NOMO-1 (cell line): ENCODE measurements at regions not wholly inside any gene's neighbourhood (a gene's known extent, or its start where the extent isn't known, plus 50 kb on each side); places are given as distances from the start of the nearest gene placed in this dataset.
"Not testable (repeated sequence)": the region's sequence is repeated elsewhere in the genome, so short reads cannot be mapped to it uniquely, and the experiment has no call there.

Experiments used
- DNase-seq, 2 experiments: peaks; one replicate each; lab custom pipeline; 2025; ENCODE audit not compliant: unreplicated experiment in 2 of 2; lab: John Stamatoyannopoulos, UW

DNA sequence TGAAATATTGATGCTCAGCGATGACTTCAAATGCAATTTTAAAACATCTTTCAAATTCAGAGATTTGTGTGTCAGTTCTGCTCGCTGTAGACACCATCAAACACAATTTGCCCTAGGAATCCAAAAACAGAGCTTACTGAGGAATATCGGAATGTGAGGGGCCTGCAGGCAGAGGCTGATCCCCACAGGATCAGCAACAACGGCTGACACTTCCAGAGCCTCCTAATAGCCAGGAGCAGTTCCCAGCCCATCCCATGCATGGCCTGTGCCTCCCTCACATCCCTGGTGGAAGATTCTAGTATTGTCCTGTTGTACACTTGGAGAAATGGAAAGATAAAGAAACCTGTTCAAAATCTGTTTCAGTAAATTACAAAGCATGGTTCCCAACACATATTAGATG lies 129.7 kb upstream of the VWC2 start:
- DNase-seq: no peak

DNA sequence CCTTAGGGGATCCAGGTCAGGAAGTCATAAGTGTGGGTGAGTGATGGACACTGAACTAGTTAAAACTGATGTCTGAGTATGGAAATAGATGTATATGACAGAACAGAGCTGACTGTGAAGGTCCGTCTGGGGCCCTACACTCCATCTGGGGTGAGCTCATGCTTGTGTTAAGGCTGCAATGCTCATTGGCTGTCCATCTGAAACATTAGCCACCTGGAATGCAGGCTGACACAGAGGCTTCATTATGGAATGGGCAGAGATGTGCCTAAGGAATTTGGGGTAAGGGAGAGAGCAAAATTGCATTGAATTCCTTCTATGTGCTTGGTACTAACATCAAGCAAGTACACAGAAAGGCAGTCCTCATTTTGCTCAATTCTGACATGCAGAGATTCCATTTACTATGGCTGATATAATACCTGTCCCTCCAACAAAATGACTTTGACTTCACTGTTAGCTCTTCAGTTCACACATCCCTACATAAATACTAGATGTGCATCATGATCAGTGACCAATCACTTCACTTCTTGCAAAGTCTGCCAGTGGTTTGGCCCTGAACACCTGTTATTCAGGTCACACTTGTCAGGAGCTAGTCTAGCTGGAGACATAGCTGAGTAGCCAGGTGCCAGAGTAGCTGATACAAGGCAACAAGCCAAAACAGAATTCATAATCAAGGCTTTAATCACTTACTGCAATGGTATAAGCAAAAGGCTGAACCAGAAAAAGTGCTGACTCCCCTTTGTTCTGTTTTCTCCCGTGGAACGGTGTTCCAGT lies 128.9 kb upstream of the VWC2 start:
- no peak for DNase-seq

DNA sequence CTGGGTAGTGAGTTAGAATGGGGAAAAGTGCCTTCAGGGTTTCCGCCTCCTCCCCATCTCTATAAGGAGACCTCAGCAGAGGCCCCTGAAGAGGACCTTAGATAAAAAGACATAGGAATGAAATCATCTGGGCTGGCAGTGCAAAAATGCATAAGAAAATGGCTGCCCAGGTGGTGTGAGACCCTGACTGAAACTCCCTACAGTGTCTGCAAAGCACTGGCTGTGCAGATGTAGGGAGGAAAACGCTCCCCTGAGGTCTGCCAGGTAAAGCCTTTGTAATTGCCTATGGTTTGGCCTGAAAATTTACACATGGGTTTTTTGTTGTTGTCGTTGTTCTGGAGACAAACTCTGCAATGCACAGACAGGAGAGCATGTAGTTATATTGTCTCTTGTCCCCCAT lies 128.1 kb upstream of the VWC2 start:
- DNase-seq: no peak

DNA sequence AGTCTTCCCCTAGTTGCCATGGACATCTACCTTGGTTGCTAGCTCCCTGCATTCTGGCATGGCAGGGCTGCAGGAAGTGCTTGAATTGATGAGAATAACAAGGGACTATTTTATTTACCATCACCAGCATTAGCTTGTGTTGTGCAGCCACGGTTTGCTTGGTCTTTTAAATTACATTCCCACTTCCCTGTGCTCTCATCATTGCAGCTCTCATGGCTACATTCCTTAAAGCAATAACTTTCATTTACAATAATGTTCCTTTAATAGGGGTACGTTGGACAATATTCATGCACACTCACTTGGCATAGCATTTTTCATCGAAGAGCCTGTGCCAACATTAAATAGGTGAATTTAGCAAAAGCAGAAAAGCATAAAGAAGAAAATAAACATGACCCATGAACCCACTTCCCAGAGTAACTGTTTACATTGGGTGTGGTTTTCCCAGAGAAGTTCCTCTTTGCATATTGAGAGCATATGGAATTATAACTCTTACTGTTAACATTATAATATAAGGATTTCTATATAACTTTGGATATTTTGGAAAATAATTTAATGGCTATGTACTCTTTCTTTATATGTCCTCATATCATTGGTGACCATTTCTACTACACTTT lies 113.2 kb upstream of the VWC2 start:
- DNase-seq: no peak

DNA sequence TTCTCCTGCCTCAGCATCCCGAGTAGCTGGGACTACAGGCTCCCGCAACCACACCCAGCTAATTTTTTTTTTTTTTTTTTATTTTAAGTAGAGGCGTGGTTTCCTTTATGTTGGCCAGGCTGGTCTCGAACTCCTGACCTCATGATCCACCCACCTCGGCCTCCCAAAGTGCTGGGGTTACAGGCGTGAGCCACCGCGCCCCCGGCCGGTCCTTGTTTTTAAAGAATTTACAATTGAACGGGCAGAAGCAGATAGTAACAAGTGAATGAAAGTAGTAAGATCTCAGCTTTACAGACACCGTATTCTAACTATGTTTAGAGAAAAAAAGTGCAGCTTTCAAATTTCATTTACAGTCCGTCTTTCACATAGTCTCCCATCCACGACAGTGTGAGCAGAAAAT lies 112.5 kb upstream of the VWC2 start:
- DNase-seq: no peak

DNA sequence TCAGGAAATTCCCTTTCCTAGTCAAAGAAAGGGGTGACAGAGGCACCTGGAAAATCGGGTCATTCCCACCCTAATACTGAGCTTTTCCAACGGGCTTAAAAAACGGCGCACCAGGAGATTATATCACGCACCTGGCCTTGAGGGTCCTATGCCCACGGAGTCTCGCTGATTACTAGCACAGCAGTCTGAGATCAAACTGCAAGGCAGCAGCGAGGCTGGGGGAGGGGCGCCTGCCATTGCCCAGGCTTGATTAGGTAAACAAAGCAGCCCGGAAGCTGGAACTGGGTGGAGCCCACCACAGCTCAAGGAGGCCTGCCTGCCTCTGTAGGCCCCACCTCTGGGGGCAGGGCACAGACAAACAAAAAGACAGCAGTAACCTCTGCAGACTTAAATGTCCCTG lies 107.5 kb upstream of the VWC2 start:
- DNase-seq: not testable (repeated sequence)

DNA sequence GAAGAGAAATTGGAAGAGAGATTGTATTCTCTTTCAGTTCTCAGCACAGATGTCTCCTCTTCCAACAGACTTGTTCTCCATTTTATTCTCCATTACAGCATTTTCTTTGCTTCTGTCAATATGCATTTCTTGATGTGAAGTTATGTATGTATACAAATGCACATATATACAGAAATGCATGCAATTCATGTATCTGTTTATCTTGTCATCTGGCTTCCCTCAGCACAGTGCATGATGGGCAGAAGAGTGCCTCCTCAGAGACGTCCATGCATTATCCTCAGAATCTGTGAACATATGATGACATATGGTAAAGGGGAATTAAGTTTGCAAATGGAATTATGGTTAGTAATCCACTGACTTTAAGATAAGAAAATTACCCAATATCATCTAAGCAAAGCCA lies 106.7 kb upstream of the VWC2 start:
- DNase-seq: no peak

DNA sequence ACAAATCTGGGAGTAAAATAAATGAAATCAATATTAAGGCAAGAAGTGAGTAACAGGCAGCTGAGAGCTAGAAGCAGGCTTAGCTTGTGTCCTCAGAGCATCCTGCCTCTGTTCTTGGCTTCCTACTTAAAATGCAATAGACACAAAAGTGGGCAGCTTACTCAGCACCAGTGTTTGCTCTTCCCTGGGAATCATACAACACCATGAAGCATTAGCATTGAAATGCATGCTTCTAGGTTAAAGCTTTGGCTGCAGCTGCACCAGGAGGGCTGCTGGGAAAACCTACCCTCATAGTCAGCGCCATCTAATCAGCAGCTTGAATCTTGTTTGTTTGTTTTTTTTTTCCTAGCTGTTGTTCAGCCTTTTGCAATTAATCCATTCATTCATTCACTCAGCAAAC lies 104.2 kb upstream of the VWC2 start:
- no peak for DNase-seq

DNA sequence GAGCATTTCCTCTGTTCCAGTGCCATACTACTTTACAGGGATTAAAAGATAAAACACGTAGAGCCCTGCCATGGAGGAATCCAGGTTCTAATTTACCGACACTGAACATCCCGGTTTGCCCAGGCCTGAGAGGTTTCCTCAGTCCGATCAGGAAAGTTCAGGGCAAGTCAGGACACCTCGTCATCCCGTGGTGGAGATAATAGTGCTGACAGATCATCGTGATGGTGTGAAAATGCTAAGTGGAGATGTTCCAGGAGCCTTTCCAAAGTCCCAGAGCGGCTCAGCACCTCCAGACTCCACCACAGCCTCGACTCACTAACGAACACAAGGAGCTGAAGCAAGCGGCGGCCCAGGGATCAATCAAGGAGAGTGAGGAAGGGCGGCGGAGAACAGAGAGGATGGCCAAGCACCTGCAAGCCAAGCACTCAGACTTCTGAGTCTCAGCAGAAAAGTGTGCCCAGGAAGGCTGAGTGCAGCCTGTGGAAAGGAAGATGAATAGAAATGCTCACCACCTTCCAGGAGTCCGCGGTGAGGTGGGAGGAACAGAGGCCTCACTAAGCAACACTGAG lies 103.7 kb upstream of the VWC2 start:
- DNase-seq: no peak

DNA sequence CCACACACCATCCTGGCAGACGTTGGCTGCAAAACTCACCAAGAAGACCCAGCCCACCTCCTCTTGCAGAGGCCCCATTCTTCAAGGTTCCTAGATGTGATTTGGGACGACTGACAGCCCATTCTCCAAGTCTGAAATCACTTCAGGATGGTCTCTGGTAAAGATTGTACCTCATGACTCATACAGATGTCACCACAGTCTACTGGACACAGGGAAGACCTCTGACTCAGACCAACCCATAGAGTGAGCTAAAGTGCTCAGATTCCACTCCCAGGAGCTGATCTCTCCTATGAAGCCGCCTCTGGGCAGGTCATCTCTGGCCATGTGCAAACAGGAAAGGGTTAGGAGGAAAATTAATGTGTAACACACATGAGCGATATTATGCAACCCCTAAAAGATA lies 102.4 kb upstream of the VWC2 start:
- no peak for DNase-seq

DNA sequence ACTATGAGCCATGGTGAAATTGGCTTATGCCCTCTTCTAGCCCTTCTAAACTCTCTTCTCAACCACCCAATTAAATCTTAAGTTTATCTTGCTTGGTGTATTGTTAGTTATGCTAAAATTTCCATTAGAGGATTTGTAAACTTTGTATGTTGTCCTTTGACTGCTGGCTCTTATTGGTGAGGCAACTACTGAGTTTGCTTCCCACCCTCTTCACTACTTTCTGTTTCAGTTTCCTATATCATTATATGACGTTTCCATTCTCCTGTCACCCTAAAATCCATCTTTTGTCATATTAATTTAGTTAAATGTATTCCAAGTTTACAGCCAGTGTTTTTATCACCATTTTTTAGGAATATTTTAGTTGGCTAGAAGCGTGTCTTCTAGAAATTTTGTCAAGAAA lies 80.9 kb upstream of the VWC2 start:
- peak; percentile 9 to 46 for DNase-seq

DNA sequence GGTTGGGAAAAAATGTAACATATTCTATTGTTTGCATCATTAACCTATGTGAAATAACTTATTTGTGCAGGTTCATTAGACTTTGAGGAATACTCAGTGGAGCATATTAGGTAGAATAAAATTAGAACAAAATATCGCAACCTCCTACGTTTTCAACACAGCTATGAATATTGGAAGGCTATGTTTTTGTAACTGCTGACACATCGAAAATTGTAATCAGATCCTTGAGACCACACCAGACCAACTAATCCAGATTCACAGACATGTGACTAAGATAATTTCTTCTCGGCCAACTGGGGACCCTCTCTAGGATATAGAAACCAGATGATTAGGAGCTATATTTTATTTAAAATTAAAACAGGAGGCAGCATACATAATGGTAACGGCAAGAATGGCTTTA lies 77.5 kb upstream of the VWC2 start:
- no peak for DNase-seq

DNA sequence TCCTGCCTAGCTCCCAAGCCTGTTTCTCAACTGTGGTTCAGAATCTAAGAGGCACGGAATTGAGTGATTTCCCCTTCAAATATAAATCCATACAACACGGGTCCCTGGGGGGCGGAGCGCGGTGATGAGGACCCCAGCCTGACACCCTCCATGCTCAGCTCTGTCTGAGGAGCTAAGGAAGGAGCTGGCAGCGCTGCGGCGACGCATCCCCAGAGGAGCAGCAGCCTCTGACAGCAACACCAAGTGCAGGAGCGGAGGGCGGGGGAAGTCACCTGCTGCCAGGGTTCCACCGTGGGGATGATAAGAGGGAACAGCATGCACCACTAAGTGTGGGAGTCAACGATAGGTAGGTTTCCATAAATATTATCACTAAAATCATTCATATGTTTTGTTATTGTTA lies 72.6 kb upstream of the VWC2 start:
- DNase-seq: no peak

DNA sequence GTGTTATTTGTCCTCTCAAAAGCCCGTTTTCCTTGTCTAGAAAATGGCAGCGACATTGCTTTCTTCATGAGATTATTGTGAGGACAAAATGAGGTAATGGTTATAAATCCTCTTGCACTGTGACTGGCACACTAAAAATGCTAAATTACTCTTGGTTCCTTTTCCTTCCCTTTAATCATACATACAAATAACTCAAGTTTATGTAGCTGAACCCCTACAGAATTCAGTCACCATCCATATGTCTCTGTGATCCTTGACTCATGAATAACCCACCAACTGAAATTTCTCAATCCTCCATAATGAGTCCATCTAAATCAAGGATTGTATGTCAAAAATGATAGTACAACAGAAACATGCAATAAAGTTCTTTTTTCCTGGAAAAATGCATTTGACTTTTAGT lies 71.3 kb upstream of the VWC2 start:
- peak in 1 of 2 experiments; percentile 1 for DNase-seq

DNA sequence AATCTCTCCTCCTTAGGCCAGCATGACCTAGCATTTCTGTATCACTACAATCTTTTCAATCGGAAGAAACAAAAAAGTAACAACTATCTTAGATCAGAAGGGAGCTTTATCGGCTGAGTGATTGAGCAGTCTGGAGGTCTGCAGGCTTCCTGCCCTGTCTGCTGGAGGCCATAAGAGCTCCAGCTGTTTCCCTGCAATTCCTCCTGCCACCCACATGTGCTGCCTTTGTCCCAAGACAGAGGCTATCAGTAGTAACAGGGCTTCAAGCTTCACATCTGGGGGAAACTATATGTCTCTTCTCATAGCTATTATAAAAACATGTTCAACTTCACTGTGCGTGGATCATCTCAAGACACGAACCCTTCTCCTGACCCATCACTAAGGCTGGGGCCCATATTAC lies 70.1 kb upstream of the VWC2 start:
- no peak for DNase-seq

DNA sequence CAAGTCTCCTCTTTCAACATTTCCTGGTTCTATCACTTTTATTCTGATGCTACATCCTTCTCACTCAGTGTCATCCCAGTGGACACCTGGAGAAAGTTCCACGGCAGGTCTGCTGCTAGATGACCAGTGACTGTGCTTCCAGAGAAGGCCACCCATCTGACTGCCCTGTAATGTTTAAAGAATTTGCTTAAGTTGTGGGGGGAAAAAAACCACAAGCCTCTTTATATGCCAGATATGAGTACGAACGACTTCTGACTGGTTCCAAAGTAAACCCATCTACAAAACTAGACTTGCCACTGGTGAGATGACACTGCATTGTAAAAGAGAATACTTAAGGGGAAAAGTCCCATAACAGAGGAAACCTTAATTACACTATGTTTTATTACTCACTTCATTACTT lies 69.6 kb upstream of the VWC2 start:
- DNase-seq: no peak

DNA sequence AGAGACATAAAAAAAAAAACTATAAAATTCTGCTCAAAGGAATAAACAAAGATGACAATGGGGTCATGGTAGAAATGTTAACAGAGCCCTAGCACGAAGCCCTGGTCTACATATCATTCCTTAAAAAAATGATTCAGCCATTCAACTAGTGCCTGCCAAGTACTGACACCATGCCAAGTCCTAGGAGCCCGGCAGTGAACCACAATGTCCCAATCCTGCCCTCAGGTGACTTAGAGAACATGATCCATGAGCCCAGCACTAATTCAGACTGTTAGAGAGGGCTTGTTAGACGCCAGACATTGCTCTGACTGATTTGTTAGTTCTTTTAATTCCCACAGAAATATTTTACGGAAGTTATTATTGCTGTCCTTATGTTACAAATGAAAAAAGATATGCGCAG lies 67.3 kb upstream of the VWC2 start:
- no peak for DNase-seq

DNA sequence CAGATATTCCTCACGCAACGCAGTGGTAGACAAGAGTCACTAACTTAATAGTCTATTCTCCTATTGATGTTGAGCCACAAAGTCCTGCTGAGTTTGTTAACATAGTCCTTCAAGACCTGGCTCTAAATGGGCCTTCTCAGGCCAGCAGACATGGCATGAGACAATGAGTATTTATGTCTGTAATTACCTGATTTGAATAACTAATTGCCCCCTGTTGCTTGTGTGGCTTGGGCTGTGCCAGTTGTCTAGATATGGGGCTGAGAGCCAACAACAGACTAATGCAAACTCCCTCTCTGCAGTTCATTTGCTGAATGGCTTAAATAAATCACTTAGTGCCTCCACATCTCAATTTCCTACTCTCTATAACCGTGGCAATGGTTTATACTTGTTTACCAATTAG lies 65.5 kb upstream of the VWC2 start:
- no peak for DNase-seq

DNA sequence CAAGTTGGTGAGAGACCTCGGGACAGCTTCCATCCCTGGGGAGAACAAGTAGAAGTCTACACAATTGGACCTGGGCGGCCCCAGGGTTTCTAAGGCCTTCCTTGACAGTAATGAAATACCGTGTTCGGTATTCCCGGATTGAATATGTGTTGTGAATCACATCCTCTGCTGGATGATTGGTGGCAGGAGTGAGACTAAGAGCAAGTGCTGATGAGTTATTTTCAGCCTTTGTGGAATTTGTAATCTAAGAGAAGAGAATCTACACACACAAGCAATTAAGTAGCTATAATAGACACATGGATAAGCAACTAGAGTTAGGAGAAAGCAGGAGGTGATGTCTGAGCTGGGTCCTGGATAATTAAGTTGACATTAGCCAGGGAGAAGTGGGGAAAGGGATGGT lies 64.8 kb upstream of the VWC2 start:
- DNase-seq: no peak

DNA sequence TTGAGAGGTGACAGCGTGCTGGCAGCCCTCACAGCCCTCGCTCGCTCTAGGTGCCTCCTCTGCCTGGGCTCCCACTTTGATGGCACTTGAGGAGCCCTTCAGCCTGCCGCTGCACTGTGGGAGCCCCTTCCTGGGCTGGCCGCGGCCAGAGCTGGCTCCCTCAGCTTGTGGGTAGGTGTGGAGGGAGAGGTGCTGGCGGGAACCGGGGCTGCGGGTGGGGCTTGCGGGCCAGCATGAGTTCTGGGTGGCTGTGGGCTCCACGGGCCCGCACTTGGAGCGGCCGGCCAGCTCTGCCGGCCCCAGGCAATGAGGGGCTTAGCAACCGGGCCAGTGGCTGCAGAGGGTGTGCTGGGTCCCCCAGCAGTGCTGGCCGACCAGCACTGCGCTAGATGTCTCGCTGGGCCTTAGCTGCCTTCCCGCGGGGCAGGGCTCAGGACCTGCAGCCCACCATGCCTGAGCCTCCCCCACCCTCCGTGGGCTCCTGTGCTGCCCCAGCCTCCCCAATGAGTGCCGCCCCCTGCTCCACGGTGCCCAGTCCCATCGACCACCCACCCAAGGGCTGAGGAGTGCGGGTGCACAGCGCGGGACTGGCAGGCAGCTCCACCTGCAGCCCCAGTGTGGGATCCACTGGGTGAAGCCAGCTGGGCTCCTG lies 62.2 kb upstream of the VWC2 start:
- not testable (repeated sequence) for DNase-seq

DNA sequence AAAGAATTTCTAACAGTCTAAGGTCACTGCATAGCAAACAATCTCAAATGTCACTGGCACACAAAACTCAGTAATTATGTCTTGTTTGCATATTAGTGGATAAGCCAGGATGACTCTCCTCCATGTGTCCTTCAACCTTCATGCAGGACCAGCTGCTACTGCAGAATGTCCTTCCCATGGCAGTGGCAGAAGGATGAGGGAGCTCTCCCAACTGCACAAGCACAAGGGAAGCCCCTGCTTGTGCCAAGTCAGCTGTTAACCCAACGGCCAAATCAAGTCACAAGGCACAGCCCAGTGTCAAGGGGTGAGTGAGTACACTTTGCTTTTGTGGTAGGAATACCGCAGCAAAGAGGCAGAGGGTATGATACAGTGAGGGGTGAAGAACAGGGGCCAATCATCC lies 59.3 kb upstream of the VWC2 start:
- DNase-seq: no peak

DNA sequence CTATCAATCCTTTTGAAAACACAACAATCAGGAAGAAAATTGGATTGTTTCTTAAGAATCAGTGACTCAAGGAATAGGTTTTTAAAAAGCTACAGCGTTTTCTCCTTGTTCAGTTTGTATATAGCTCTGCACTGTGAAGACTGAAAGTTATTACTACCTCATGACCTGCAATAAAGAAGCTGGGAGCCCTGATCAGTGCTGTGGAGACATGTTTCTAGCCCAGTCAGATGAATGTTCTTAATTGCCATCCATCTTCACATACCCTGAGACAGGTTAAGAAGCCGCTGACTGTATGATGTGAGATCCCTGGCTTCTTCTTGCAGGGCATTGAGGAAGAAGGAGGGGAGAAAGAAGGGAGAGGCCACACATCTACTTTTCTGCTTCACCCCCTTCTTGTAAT lies 58.0 kb upstream of the VWC2 start:
- no peak for DNase-seq
